ENCODE measurements at regions not wholly inside any gene's neighbourhood (a gene's known extent, or its start where the extent isn't known, plus 50 kb on each side); places are given as distances from the start of the nearest gene placed in this dataset.
"Not testable (repeated sequence)": the region's sequence is repeated elsewhere in the genome, so short reads cannot be mapped to it uniquely, and the experiment has no call there.

DNA sequence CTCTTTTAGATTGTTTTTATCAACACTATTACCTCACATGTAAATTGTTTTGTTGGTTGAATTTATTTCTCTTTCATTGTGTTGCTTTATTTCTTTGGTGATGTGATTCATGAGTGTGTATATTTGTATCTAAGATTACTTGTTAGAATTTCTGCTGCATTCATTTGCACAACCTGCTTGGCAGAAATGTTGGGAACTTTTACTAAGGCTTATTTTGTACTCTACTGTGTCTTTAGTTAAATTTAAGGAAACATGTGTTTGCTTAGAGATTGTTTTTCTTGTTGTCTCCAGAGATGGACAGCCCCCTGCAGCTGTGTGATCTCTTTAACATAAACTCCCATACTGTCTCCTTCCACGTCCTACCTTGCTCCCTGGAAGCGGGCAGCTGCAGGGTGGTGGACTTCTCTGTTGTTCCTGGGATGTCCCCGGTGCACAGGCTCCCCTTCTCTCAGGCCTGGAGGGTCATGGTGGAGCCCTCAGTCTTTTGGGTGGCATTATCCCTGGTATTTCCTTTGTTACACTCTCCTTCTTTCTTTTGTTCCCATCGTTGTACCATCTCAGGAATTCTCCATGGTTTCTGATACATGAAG is 212.0 kb upstream of the SPRY2 start:
- no peak for DNase-seq

DNA sequence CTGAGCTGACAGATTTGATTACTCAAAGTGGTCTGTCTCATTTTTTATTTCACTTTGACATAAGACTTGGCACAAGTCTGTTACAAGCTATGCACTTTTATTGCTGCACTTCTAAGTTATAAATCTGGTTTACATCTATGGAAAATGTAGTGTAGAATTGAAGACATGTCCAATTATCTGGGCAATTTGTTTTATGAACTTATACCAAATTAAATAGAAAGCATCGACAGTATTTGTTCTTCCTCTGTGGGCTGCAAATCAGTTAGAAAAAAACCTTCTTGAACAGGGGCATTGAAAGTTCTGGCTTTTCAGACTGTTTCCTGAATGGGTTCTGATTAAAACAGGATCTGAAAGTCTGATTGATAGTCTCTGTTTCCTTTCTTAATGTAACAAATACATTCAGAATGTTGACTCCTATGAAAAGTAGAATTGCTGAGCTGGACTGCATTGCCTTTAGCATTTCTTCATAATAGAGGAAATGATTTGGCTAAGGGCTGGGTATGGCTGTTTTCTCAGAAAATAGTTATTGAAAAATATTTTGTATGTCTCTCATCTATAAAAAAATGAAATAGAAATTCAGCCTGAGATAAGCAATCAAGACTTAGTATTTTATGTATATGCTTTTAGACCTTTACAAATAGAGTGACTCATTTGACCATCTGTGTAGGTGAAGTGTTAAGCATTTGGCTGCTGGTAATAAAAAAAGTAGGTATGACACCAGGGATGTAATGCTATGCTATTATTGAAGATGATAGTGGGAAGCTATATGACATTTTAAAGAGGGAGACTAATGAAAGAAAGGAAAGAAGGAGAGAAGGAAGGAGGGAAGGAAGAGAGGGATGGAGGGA is 210.9 kb upstream of the SPRY2 start:
- no peak for DNase-seq

GRCh38 chr13:80550971-80551441 is 210.1 kb upstream of the SPRY2 start:
- no peak for DNase-seq

GRCh38 chr13:80548915-80549314 is 208.0 kb upstream of the SPRY2 start:
- no peak for DNase-seq

DNA sequence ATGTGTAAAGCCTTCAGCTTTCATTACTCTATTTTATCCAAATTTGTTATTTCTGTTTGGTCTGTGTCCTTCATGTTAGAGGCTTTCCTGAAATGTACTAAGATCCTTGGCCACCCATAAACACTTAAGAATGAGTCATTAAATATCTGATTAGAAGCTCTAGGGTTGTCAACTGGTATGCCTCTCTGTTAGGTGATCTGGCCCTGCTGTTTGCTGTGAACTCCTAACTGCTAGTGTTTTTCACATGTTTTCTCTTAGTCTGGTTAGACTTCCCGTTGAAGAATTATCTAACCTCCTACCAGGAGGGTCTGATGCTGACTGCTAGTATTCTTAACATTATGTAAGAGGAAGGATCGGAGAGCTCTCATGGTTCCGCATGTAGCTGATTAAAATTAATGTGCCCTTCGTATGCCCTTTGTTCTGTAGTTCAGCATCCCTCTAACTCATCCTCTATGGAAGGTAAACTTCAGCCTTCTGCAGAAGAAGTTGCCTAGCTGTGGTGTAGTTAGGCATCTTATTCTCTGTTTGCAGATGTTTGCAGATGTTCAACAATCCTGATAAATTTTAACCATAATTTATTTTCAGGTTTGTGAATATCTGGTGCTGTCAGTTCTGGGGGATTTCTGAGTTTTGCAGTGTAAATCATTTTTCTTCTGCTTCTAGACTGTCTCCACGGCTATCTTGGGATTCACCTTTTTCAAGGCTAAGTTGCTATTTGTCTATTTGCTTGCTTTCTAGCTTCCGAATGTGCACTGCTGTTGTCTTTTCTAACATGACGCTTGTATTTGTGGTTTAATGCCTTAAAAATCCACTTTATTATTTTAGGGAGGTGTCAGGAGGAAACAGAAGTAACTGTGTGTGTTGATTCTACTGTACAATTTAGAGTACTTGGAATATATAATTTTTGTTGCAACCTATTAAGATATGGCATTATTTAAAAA is 207.2 kb upstream of the SPRY2 start:
- no peak for DNase-seq

GRCh38 chr13:80547341-80547740 is 206.4 kb upstream of the SPRY2 start:
- no peak for DNase-seq

DNA sequence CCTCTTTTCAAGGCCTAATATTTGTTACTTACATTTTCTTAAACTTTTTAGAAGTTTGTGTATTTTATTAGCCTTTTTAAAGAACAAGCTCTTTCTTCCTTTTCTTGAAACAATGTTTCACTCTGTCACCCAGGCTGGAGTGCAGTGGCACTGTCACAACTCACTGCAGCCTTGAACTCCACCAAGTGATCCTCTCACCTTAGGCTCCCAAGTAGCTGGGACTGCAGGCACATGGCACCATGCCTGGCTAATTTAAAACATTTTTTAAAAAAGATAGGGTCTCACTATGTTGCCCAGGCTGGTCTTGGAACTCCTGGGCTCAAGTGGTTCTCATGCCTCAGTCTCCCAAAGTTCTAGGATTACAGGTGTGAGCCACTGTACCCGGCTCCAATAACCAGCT is 192.2 kb upstream of the SPRY2 start:
- no peak for DNase-seq

DNA sequence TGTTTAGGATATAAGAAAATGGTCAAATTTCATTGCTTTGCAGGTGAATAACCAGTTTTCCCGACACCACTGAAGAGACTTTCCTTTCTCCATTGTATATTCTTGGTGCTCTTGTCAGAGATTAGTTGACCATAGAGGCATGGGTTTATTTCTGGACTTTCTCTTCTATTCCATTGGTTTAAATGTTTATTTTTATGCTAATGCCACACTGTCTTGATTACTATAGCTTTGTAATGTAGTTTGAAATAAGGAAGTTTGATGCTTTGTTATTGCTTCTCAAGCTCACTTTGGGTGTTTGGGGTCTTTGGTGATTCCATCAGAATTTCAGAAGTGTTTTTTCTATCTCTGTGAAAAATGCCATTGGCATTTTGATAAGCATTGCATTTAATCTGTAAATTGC is 190.0 kb upstream of the SPRY2 start:
- DNase-seq = no peak

DNA sequence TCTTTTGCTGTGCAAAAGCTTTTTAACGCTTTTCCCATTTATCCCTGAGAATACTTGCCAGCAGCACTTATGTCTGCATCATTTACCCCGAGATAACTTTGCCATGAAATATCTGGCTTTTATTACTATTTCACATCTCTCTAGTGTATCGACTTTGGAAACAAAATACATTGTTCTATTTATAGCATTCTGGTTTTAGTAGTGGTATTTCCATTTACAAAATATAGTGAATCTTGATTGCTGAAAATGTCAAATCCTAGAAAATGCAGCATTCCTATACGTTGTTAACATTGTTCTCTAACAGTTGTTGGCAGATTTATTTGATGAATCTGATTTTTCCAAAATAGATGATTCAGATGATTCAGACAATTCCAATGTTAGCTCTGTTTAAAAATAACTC is 189.3 kb upstream of the SPRY2 start:
- no peak for DNase-seq

DNA sequence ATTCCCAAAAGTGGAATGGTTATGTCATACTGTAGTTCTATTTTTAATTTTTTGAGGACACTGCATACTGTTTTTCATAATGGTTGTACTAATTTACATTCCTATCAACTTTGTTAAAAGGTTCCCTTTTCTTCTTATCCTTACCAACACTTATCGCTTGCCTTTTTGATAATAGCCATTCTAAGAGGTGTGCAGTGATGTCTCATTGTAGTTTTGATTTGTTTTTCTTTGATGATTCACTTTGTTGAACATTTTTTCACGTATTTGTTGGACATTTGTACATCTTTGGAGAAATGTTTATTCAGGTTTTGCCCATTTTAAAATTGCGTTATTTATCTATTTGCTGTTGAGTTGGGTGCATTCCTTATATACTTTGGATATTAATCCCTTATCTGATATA is 188.8 kb upstream of the SPRY2 start:
- no peak for DNase-seq

DNA sequence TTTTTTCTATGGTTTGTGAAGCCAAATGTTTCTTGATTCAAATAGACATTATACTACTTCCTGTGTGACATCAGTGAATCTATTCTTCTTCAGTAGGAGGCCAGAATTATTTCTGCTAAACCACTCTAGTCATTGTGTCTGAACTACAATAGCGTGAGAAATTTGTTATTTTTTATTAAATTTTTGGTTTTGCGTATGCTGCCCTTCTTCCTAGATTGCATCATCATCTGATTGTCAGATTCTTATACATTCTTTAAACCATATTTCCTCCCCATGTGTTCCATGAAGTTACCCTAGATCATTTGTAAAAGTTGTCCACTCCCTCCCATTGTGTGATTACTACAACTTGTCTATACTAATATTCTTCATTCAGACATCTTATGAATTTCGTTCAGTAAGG is 187.8 kb upstream of the SPRY2 start:
- DNase-seq = no peak

DNA sequence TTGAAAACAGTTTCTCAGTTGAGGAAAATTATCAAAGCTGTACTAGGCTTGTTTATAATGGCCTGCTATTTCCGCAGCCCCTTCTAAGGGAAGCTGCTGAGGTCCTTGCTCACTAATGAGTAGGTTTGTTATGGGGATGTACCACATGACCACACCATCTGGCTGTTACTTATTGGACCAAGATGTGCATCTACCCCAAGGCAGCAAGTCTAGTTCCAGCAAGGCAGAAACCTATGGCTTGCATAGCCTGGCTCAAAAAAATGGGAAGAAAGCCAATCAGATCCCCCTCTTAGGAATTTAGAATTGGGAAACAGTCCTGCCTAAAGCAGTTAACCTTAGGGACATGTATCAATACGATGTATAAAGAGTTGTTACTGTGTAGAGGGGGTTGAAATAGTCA is 186.5 kb upstream of the SPRY2 start:
- DNase-seq = no peak

- DNase-seq = no peak
These were observed 183.7 kb upstream of the SPRY2 start for GRCh38 chr13:80524447-80525215.

GRCh38 chr13:80523134-80523533 is 182.2 kb upstream of the SPRY2 start:
- no peak for DNase-seq

- DNase-seq = not testable (repeated sequence)
These were observed 181.5 kb upstream of the SPRY2 start for GRCh38 chr13:80522463-80522862.

GRCh38 chr13:80516818-80517348 is 176.0 kb upstream of the SPRY2 start:
- DNase-seq = no peak

DNA sequence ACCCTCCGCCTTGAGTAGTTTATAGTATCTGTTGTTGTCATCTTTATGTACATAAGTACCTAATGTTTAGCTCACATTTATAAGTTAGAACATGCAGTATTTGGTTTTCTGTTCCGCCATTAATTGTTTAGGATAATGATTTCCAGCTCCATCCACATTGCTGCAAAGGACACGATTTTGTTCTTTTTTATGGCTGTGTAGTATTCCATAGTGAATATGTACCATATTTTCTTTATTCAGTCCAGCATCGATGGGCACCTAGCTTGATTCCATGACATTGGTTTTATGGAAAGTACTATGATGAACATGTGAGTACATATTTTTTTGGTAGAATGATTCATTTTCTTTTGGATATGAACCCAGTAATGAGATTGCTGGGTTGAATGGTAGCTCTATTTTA is 174.4 kb upstream of the SPRY2 start:
- DNase-seq = no peak

DNA sequence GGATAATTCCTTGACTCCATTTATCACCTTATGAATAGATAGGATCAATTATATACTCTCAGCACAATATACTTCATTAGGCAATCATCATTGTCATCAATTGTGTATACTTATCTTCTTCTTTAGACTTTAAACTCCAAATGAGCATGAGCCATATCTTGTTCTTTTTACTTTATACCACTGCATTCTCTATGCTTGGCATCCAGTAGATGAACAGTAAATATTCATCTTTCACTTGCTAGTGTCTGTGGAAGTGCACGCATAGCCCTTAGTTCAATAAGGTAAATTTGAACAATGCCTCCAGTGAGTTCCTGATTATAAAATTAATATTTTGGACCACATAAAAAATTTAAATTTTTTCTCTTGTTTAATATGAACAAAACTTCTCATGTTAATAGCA is 172.3 kb upstream of the SPRY2 start:
- DNase-seq = no peak

GRCh38 chr13:80510686-80511085 is 169.8 kb upstream of the SPRY2 start:
- DNase-seq = no peak

GRCh38 chr13:80509264-80509663 is 168.3 kb upstream of the SPRY2 start:
- no peak for DNase-seq

DNA sequence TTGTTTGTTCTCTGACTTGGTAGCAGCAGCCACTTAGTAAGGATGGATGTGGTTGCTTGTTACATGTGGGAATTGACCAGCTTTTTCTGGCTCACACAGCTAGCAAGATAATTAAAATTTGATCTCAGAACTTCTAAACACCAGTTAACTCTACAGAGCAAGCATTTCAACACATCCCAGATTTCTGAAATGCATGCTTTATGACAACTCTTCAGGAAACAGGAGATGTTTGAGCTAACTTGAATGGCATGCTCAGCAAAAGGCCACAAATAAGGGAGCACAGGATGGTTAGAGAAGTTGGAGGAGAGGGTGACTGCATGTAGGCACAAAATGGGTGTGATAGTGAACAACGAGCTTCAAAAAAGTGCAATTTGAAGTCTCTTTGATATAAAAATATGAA is 167.1 kb upstream of the SPRY2 start:
- no peak for DNase-seq

GRCh38 chr13:80504453-80504852 is 163.5 kb upstream of the SPRY2 start:
- DNase-seq = no peak

Measured in COR-L47 (cell line).